Sigmoid colon (tissue), 4 donors: ENCODE measurements at regions not wholly inside any gene's neighbourhood (a gene's known extent, or its start where the extent isn't known, plus 50 kb on each side); places are given as distances from the start of the nearest gene placed in this dataset.

Experiments
- CTCF ChIP-seq, 4 experiments: fragments of 450-650 bp in 3 of 4; fragments of 200-600 bp in 1 of 4; IDR thresholded peaks; one replicate each; pipeline ENCODE4 v1.5.1; 2016 to 2019; ENCODE audit warnings: antibody characterized with exemption in 4 of 4, mild to moderate bottlenecking in 3 of 4, moderate library complexity in 2 of 4
- EP300 ChIP-seq, 4 donors: sonication (generic); formaldehyde crosslinking; IDR thresholded peaks; one replicate each; pipeline ENCODE4 v1.6.1; 2017; ENCODE audit warnings: antibody characterized with exemption in 4 of 4
- POLR2A ChIP-seq, 2 donors: fragments of 450-650 bp; IDR thresholded peaks; one replicate each; pipeline ENCODE4 v1.6.1; 2016; ENCODE audit warnings: antibody characterized with exemption in 2 of 2, mild to moderate bottlenecking in 2 of 2, moderate library complexity in 2 of 2
- POLR2AphosphoS5 ChIP-seq, 4 donors: sonication (generic); formaldehyde crosslinking; IDR thresholded peaks; one replicate each; pipeline ENCODE4 v1.6.1; 2017; ENCODE audit warnings: antibody characterized with exemption in 4 of 4

DNA sequence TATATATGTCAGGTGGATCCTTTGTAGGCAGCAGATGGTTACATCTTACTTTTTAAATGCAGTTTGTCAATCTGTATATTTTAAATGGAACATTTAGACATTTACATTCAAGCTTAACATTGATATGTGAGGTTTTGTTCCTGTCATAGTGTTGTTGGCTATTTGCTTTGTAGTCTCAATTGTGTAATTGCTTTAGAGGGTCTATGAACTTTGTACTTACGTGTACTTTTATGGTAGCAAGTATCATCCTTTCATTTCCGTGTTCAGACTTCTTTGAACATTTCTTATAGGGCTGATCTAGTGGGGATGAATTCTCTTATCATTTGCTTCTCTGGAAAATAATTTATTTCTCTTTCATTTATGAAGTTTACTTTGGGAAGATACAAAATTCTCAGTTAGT lies 656.0 kb downstream of the OTOL1 start:
- TF ChIP-seq CTCF (IDR thresholded peaks at IDR 0.05) (no peak), POLR2A (IDR thresholded peaks at IDR 0.05) (no peak), POLR2AphosphoS5 (IDR thresholded peaks at IDR 0.05) (no peak), EP300 (IDR thresholded peaks at IDR 0.05) (no peak)
